COLO668 (cell line): ENCODE measurements at regions not wholly inside any gene's neighbourhood (a gene's known extent, or its start where the extent isn't known, plus 50 kb on each side); places are given as distances from the start of the nearest gene placed in this dataset.

Source experiments
- DNase-seq: peaks from one replicate; lab custom pipeline; 2025; ENCODE audit not compliant: unreplicated experiment; lab: John Stamatoyannopoulos, UW

GRCh38 chr9:71590362-71590761 is 178.0 kb downstream of the CEMIP2 start:
- DNase-seq = no peak

DNA sequence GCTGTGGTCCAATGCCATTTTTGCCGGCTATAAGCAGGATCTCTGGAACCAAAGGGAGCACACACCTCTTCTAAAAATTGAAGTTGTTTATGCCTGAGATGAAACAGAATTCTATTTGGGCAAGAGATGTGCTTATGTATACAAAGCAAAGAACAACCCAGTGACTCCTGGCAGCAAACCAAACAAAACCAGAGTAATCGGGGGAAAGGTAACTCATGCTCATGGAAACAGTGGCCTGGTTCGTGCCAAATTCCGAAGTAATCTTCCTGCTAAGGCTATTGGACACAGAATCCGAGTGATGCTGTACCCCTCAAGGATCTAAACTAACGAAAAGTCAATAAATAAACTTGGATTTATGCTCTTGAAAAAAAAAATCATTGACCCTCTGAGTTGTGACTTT is 178.7 kb downstream of the CEMIP2 start:
- no peak for DNase-seq

GRCh38 chr9:71587576-71588362 is 180.5 kb downstream of the CEMIP2 start:
- DNase-seq = no peak

- no peak for DNase-seq
Measured at GRCh38 chr9:71583792-71584191, 184.5 kb downstream of the CEMIP2 start.

- DNase-seq = no peak
Measured at GRCh38 chr9:71582347-71582746, 186.0 kb downstream of the CEMIP2 start.

- DNase-seq = no peak
Measured at GRCh38 chr9:71581101-71581500, 187.2 kb downstream of the CEMIP2 start.

DNA sequence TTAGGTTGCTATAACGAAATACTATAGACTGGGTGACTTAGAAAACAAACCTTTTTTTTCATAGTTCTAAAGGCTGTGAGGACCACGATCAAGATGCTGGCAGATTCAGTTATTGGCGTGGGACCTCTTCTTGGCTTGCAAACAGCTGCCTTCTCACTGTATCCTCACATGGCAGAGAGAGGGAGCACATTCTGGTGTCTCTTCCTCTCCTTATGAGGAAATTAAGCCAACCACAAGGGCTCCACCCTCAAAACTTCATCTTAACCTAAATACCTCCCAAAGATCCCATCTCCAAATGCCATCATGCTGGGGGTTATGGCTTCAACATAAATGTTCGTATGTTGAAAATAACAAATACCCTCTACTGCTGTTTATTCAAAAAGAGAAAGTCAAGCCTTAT is 197.1 kb downstream of the CEMIP2 start:
- DNase-seq = no peak

- no peak for DNase-seq
Measured at GRCh38 chr9:71567890-71568289, 200.4 kb downstream of the CEMIP2 start.

- DNase-seq = no peak
Measured at GRCh38 chr9:71562140-71562539, 206.2 kb downstream of the CEMIP2 start.

GRCh38 chr9:71557310-71557709 is 211.0 kb downstream of the CEMIP2 start:
- no peak for DNase-seq

GRCh38 chr9:71552480-71552879 is 215.8 kb downstream of the CEMIP2 start:
- DNase-seq = peak; percentile 50

DNA sequence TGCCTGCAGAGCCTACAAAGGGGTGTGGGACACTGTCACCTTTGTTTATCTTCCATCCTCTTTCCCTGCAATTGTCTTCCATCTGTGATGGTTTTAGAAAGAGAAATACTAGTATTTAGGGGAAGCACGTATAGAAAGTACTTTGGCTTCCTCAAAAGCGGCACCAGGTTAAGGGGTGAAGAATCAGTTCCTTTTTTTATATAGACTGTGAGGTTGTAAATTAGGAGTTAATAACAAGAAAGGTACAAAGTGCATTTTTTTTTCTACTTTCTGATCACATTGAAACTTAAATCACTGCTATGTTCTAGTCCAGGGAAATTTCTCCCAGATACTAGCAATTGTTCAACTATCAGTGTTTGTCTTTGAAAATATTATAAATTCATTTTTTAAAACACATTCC is 219.3 kb downstream of the CEMIP2 start:
- DNase-seq = no peak

DNA sequence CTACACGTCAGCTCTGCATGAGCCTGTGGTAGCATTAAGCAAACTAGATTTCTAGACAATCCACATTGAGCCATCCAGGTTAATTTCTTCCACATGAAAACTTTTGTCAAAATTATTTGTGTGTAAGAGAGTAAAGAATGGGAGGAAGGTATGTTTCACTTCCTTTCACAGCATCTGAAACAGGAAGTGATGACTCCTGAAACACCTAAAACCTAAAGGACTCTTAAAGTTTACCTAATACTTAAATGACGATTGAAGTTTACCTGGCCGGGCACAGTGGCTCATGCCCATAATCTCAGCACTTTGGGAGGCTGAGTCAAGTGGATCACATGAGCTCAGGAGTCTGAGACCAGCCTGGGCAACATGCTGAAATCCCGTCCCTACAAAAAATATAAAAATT is 223.8 kb downstream of the CEMIP2 start:
- DNase-seq = no peak

- no peak for DNase-seq
Measured at GRCh38 chr9:71541436-71541835, 226.9 kb downstream of the CEMIP2 start.

DNA sequence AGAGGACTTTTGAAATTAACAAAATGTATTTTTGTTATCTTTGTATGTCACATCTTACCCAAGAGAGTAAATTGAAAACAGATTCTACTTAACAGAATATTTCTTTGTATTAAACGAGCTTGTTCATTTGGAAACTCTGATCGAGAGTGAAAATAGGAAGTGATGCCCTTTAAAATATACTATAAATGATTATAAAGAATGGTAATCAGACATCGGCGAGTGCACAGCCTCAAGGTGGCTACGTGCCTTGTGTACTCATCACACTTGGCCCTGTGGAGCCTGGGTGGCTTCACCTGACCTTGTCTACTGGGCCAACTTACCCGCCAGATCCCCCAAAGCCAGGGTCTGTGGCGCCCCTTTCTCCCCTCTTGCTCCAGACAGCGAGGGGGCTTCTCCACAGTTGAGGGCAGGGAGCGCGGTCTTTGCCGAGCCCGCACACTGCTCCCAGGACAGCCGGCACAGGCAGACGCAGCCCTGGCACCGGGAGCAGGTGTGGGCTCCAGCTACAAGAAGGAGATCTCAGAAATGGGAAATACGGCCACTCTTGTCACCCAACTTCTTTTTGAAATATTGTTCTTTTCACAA is 243.2 kb downstream of the CEMIP2 start:
- DNase-seq = no peak

- DNase-seq = no peak
Measured at GRCh38 chr9:71524516-71524915, 243.8 kb downstream of the CEMIP2 start.

GRCh38 chr9:71521132-71521531 is 247.2 kb downstream of the CEMIP2 start:
- DNase-seq = no peak

DNA sequence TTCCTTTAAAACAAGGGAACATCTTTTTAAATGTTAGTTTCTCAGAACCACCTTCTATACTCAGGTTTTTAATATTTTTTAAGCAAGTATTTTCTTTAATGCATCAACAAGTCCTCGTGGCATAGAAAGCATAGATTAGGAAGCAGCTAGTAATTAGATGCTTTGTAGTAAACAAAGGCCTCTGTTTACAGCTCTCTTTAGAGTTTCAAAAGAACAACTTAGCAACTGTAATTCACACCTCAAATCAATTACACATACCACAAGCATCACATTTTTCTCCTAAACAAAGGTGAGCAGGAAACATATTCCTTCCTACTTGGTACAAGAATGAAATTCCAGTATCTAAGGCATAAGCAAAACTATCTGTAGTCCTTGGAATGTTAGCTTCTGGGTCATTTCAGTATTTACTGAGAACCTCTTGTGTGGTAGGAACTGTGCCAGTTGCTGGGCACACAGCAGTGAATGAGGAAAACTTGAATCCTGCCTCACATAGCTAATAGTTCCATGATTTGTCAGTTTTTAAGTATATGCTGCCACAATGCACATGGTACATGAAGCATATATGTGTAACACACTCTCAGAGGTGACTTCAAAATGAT is 249.1 kb downstream of the CEMIP2 start:
- DNase-seq = no peak

DNA sequence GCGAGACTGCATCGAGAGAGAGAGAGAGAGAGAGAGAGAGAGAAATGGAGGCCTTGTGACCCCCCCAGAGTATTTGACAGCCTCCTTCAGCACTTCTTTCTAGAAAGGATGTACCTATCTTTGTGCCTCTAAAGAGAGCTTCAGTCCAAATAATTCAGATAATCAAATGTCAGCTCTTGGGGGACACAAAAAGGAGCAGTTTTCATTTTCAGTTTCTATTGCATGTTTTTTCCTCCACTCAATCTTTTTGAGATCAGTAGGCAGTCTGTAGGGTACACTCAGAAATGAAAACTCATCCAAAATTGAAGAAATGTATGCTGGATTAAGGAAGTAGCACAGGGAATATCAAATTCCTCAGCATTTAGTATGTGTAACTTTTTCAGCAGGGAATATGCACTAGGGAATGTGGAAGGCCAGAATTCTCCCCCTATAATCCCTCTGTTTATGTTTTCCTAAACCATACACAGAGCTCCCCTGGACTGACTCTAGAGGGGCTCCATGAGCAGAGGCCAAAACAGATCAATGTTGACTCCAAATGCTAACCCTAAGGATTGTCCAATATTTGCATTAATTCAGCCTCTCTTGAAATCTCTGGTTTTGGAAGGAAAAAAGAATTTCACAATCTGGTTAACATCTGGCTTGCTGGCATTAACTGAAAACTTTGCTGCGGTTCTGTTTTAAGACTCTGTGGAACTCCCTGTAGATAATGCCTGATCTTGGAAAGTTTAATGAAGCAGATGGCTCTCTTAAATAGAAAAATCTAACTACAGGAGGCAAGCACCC is 250.1 kb downstream of the CEMIP2 start:
- DNase-seq = no peak

DNA sequence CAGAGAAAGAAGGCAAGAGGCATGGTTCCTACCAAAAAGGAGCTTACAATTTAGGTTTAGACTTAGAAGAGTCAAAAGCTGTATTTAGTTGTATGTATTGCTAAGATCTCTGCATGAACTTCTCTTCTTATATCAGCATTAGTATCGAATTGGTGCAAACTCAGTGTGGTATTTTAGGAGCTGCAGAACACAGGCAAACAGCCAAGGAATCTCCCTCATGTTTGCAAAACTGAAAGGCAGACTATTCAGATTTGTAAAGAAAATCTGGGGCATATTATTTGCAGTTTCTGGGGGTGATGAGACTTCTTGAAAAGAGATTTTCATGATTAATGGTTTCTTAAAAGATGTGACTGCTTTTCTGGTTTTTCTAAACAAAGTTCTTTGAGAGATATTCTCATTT is 252.7 kb downstream of the CEMIP2 start:
- DNase-seq = no peak

DNA sequence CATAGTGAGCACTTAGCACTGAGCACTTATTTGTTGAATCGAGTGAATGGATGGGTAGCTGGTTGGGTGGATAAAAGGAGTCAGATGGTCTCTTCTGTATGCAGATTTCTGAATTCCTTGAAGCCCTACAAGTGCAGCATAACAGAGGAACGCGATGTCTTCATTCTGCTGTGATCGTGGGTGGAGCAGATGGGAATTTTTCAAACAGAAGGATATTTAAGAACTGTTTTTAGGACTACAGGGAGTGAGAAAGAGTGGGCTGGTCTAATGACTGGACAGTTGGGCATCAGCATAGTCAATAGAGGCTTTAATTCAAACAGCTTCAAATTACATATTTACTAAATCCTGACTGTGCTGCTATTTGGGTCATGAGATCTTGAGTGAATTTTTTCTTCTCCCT is 253.2 kb downstream of the CEMIP2 start:
- DNase-seq = no peak
